GM10266 (cell line): ENCODE measurements at regions not wholly inside any gene's neighbourhood (a gene's known extent, or its start where the extent isn't known, plus 50 kb on each side); places are given as distances from the start of the nearest gene placed in this dataset.
A peak's percentile ranks its signal among the peaks of the same experiment; 100 is the strongest.

ENCODE experiments used
- DNase-seq: peaks from one replicate; pipeline ENCODE4 v3.0.0; 2012; ENCODE audit errors: extremely low spot score
- CTCF ChIP-seq: IDR thresholded peaks from 2 replicates; pipeline ENCODE4 v1.5.1; 2012; ENCODE audit warnings: mild to moderate bottlenecking, low read depth; ENCODE audit not compliant: control insufficient read depth, insufficient read depth; ENCODE audit errors: missing control alignments

DNA sequence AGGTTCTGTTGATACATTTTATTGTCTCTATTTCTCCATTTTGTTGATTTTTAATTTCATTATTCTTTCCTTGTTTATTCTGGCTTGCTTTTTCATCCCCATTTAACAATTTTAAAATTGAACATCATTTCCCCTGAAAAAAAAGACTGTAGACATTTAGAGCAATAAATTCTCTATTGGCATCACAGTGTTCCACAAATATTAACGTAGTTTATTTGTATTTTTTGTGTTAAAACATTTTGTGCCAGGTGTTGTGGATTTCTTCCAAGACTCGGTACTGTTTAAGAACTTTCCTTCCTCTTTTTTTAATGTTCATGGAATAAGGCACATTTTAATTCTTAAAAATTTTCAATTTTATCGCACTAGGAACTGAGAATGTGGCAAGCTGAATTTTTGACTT lies 156.1 kb upstream of the NPY start:
- no peak for TF ChIP-seq CTCF
- no peak for DNase-seq

GRCh38 chr7:24129597-24129996 lies 154.4 kb upstream of the NPY start:
- no peak for TF ChIP-seq CTCF
- no peak for DNase-seq

GRCh38 chr7:24130631-24131030 lies 153.4 kb upstream of the NPY start:
- no peak for TF ChIP-seq CTCF
- DNase-seq = no peak

DNA sequence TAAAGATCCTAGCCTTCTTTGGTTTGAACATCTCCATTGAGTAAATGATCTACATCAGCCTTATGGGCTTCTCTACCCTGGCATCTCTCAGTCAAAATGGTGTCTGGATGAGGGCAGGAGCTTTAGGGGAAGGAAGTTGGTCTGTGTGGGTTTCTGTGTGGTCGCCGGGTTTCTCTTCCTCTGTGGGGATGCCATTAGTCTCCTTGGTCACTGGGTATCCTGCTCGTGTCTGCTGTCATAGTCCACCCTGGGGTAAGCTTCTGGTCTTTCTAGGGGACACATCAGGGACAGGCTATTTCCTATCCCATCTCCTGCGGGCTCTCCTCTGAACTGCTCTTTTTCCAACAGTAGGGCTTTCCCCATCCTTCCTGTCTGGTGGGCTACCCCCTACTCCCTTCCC lies 150.3 kb upstream of the NPY start:
- DNase-seq = no peak

DNA sequence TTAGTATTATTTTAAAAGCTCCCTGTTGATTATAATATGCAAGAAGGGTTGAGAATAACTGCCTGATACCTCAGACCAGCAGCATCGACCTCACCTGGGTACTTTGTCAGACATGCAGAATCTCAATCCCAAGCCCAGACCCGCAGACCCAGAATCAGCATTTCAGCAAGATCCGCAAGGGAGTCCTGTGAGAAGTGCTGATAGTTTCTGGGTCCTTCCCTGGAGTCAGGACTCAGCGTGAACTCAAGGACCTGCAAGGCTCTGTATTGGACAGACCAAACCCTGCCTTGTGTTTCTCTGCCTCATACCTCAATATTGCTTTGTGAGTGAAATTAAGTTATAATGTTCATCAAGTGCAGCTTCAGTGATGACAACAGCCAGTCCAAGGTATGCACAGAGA lies 149.5 kb upstream of the NPY start:
- no peak for TF ChIP-seq CTCF
- no peak for DNase-seq

More for the DNA sequence above, 150.3 kb upstream of the NPY start:
- no peak for TF ChIP-seq CTCF

GRCh38 chr7:24135003-24135817 lies 148.8 kb upstream of the NPY start:
- TF ChIP-seq CTCF = no peak
- DNase-seq = peak; percentile 10

DNA sequence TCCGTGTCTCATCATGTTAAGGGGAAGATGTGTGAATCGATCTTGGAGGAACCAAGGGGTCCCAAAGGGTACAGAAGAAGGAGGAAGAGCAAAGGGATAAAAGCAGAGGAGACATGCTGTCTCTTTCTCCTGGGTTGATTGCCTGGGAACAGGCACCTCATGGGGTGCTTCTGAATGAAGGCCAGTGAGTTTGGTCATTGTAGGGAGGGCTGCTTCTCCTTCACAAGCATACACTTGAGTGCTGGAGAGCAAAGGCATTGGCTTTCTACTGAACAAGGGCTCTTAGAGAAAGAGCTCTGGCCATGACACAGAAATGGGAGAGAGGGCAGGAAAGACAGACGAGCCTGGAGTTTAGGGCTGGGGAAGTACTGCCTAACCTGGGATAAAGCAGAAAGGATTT lies 146.7 kb upstream of the NPY start:
- TF ChIP-seq CTCF = no peak
- DNase-seq = no peak
